DOHH2 (cell line): ENCODE measurements at regions not wholly inside any gene's neighbourhood (a gene's known extent, or its start where the extent isn't known, plus 50 kb on each side); places are given as distances from the start of the nearest gene placed in this dataset.
"Not testable (repeated sequence)": the region's sequence is repeated elsewhere in the genome, so short reads cannot be mapped to it uniquely, and the experiment has no call there.

Experiments
- H3F3A ChIP-seq: fragments of 200-600 bp; sonication (generic), shearing (Covaris generic); 2 replicates; pipeline ENCODE4 v1.6.0; 2016; ENCODE audit warnings: antibody characterized with exemption, mild to moderate bottlenecking; ENCODE audit not compliant: control insufficient read depth, insufficient read depth
- H3K27ac ChIP-seq: fragments of 200-600 bp; sonication (generic); 2 replicates; pipeline ENCODE4 v1.5.1; 2014; ENCODE audit warnings: low read depth, mild to moderate bottlenecking, low read length, moderate library complexity
- H3K27me3 ChIP-seq: fragments of 200-600 bp; sonication (generic); 2 replicates; pipeline ENCODE4 v1.6.1; 2014; ENCODE audit warnings: mild to moderate bottlenecking, low read length, mixed read lengths; ENCODE audit not compliant: control insufficient read depth
- H3K36me3 ChIP-seq: fragments of 200-600 bp; sonication (generic); 2 replicates; pipeline ENCODE4 v1.6.1; 2014; ENCODE audit warnings: mild to moderate bottlenecking, low read length, moderate library complexity, mixed read lengths; ENCODE audit not compliant: control insufficient read depth
- H3K4me1 ChIP-seq: fragments of 200-600 bp; sonication (generic); 2 replicates; pipeline ENCODE4 v1.6.1; 2014; ENCODE audit warnings: mild to moderate bottlenecking, low read length, mixed read lengths; ENCODE audit not compliant: control insufficient read depth
- H3K4me2 ChIP-seq: fragments of 200-600 bp; sonication (generic); 2 replicates; pipeline ENCODE4 v1.6.0; 2014; ENCODE audit warnings: mild to moderate bottlenecking, low read length, moderate library complexity
- H3K4me3 ChIP-seq: fragments of 200-600 bp; sonication (generic); 2 replicates; pipeline ENCODE4 v1.5.1; 2014; ENCODE audit warnings: mild to moderate bottlenecking, low read length, mixed read lengths
- H3K79me2 ChIP-seq: fragments of 200-600 bp; sonication (generic); 2 replicates; pipeline ENCODE4 v1.6.1; 2014; ENCODE audit warnings: mild to moderate bottlenecking, low read length, mixed read lengths; ENCODE audit not compliant: control insufficient read depth
- H3K9me2 ChIP-seq: fragments of 200-600 bp; sonication (generic); replicated peaks from 2 replicates; pipeline ENCODE4 v1.6.1; 2014; ENCODE audit warnings: mild to moderate bottlenecking, low read length, mixed read lengths; ENCODE audit not compliant: control insufficient read depth
- H3K9me3 ChIP-seq: fragments of 200-600 bp; sonication (generic); 2 replicates; pipeline ENCODE4 v1.6.1; 2014; ENCODE audit warnings: antibody characterized with exemption, low read length, mixed read lengths; ENCODE audit not compliant: control insufficient read depth, insufficient read depth
- H4K20me1 ChIP-seq: fragments of 200-600 bp; sonication (generic); 2 replicates; pipeline ENCODE4 v1.6.0; 2014; ENCODE audit warnings: low read depth, mild to moderate bottlenecking, antibody characterized with exemption, low read length, moderate library complexity; ENCODE audit not compliant: control insufficient read depth, insufficient read depth
- CTCF ChIP-seq: fragments of 200-600 bp; sonication (generic); IDR thresholded peaks from one replicate; pipeline ENCODE4 v1.5.1; 2014; ENCODE audit warnings: antibody characterized with exemption, mild to moderate bottlenecking, low read depth, low read length; ENCODE audit not compliant: poor library complexity, severe bottlenecking
- EZH2phosphoT487 ChIP-seq: fragments of 200-600 bp; sonication (generic); IDR thresholded peaks from 2 replicates; pipeline ENCODE4 v1.6.1; 2017; ENCODE audit warnings: borderline replicate concordance, mild to moderate bottlenecking, antibody characterized with exemption, low read length, moderate library complexity, mixed read lengths

GRCh38 chr6:99822741-99823512 is 171.1 kb downstream of the MCHR2 start:
- no peaks in the 10 kb centered on the region for H4K20me1 ChIP-seq
- H3K4me2 ChIP-seq = peak overlapping the region; percentile 18; the same call in 1 of the 2 replicates
- H3K9me3 ChIP-seq = no peaks in the 10 kb centered on the region
- TF ChIP-seq EZH2phosphoT487 = no peak
- peak; percentile 30 for TF ChIP-seq CTCF
- no peak overlapping the region for H3K27ac ChIP-seq
- H3K36me3 ChIP-seq = no peaks in the 10 kb centered on the region
- H3K4me1 ChIP-seq = no peaks in the 10 kb centered on the region
- no peaks in the 10 kb centered on the region for H3F3A ChIP-seq
- H3K4me3 ChIP-seq = peak overlapping the region; percentile 2; the same call in 1 of the 2 replicates
- no peaks in the 10 kb centered on the region for H3K27me3 ChIP-seq
- H3K9me2 ChIP-seq = no peaks in the 10 kb centered on the region
- no peaks in the 10 kb centered on the region for H3K79me2 ChIP-seq

- H3K4me2 ChIP-seq = peak overlapping the region; percentile 18; the same call in 1 of the 2 replicates
- not testable (repeated sequence) for H3K36me3 ChIP-seq
- peak overlapping the region; percentile 2; the same call in 1 of the 2 replicates for H3K4me3 ChIP-seq
Observed at GRCh38 chr6:99823513-99824235, 170.3 kb downstream of the MCHR2 start.

GRCh38 chr6:99833034-99833433 is 161.0 kb downstream of the MCHR2 start:
- H3K4me3 ChIP-seq = no peak overlapping the region
- no peaks in the 10 kb centered on the region for H3K4me1 ChIP-seq
- no peak overlapping the region for H3K4me2 ChIP-seq
- no peaks in the 10 kb centered on the region for H3K9me3 ChIP-seq
- H3F3A ChIP-seq = no peaks in the 10 kb centered on the region
- H3K27ac ChIP-seq = no peak overlapping the region
- no peaks in the 10 kb centered on the region for H3K9me2 ChIP-seq
- no peaks in the 10 kb centered on the region for H3K27me3 ChIP-seq
- TF ChIP-seq EZH2phosphoT487 (no peak), CTCF (no peak)
- no peaks in the 10 kb centered on the region for H4K20me1 ChIP-seq
- H3K36me3 ChIP-seq = no peaks in the 10 kb centered on the region
- no peaks in the 10 kb centered on the region for H3K79me2 ChIP-seq

More at GRCh38 chr6:99823513-99824235, 170.3 kb downstream of the MCHR2 start:
- H4K20me1 ChIP-seq, H3F3A ChIP-seq, H3K79me2 ChIP-seq, H3K9me2 ChIP-seq, H3K27ac ChIP-seq, H3K9me3 ChIP-seq, H3K4me1 ChIP-seq, H3K27me3 ChIP-seq: not testable (repeated sequence)

- H3K27me3 ChIP-seq = no peaks in the 10 kb centered on the region
- no peaks in the 10 kb centered on the region for H3K9me3 ChIP-seq
- no peaks in the 10 kb centered on the region for H3K36me3 ChIP-seq
- no peaks in the 10 kb centered on the region for H3K9me2 ChIP-seq
- no peak for TF ChIP-seq EZH2phosphoT487
- no peak for TF ChIP-seq CTCF
- H3K4me2 ChIP-seq = no peak overlapping the region
- H3K27ac ChIP-seq = no peak overlapping the region
- no peak overlapping the region for H3K4me3 ChIP-seq
- H3K4me1 ChIP-seq = no peaks in the 10 kb centered on the region
- H4K20me1 ChIP-seq = no peaks in the 10 kb centered on the region
- no peaks in the 10 kb centered on the region for H3F3A ChIP-seq
- H3K79me2 ChIP-seq = no peaks in the 10 kb centered on the region
Observed at GRCh38 chr6:99836471-99836870, 157.6 kb downstream of the MCHR2 start.
